HEK293T (cell line): ENCODE measurements at regions not wholly inside any gene's neighbourhood (a gene's known extent, or its start where the extent isn't known, plus 50 kb on each side); places are given as distances from the start of the nearest gene placed in this dataset.

Experiments
- CTCF ChIA-PET: fragments of 350-600 bp; formaldehyde crosslinking; extraction: SDS; loops from one replicate; lab custom pipeline; 2021; ENCODE audit warnings: antibody characterized with exemption, inconsistent platforms; lab: Yijun Ruan, JAX
- POLR2A ChIA-PET: fragments of 350-600 bp; formaldehyde crosslinking; extraction: SDS; loops from one replicate; lab custom pipeline; 2020; ENCODE audit warnings: antibody characterized with exemption, inconsistent platforms; lab: Yijun Ruan, JAX
- DNase-seq: peaks from one replicate; pipeline ENCODE4 v3.0.0; 2012; ENCODE audit warnings: mixed read lengths; ENCODE audit errors: extremely low spot score
- ARNT ChIP-seq: fragments of 450-650 bp; IDR thresholded peaks from 2 replicates; pipeline ENCODE4 v1.6.1; 2017; ENCODE audit warnings: mild to moderate bottlenecking
- BHLHE40 ChIP-seq: fragments of 450-650 bp; IDR thresholded peaks from 2 replicates; pipeline ENCODE4 v1.6.1; 2016; ENCODE audit warnings: mild to moderate bottlenecking, moderate library complexity, borderline replicate concordance
- CTBP1 ChIP-seq: fragments of 450-650 bp; IDR thresholded peaks from 2 replicates; pipeline ENCODE4 v1.6.1; 2016; ENCODE audit warnings: borderline replicate concordance
- ELF4 ChIP-seq: fragments of 450-650 bp; IDR thresholded peaks from 2 replicates; pipeline ENCODE4 v1.6.1; 2017; ENCODE audit warnings: antibody characterized with exemption
- FOXA1 ChIP-seq: fragments of 450-650 bp; IDR thresholded peaks from 2 replicates; pipeline ENCODE4 v1.6.1; 2016; ENCODE audit warnings: mild to moderate bottlenecking
- FOXK2 ChIP-seq: fragments of 450-650 bp; IDR thresholded peaks from 2 replicates; pipeline ENCODE4 v1.6.1; 2016; ENCODE audit warnings: mild to moderate bottlenecking
- FOXM1 ChIP-seq: fragments of 450-650 bp; IDR thresholded peaks from 2 replicates; pipeline ENCODE4 v1.6.1; 2017; ENCODE audit warnings: mild to moderate bottlenecking, borderline replicate concordance
- HDGF ChIP-seq: fragments of 450-650 bp; IDR thresholded peaks from 2 replicates; pipeline ENCODE4 v1.6.1; 2017; ENCODE audit warnings: antibody characterized with exemption, borderline replicate concordance
- L3MBTL2 ChIP-seq: fragments of 450-650 bp; conservative IDR thresholded peaks from 2 replicates; pipeline ENCODE4 v1.6.1; 2016; ENCODE audit warnings: mild to moderate bottlenecking
- LEF1 ChIP-seq: fragments of 450-650 bp; IDR thresholded peaks from 2 replicates; pipeline ENCODE4 v1.6.1; 2017; ENCODE audit warnings: mild to moderate bottlenecking, borderline replicate concordance
- NFRKB ChIP-seq: fragments of 450-650 bp; IDR thresholded peaks from 2 replicates; pipeline ENCODE4 v1.6.1; 2016; ENCODE audit warnings: mild to moderate bottlenecking, moderate library complexity
- SP1 ChIP-seq: fragments of 450-650 bp; IDR thresholded peaks from 2 replicates; pipeline ENCODE4 v1.6.1; 2017
- SUZ12 ChIP-seq: fragments of 450-650 bp; IDR thresholded peaks from 2 replicates; pipeline ENCODE4 v1.6.1; 2016; ENCODE audit warnings: mild to moderate bottlenecking
- TARDBP ChIP-seq: fragments of 450-650 bp; IDR thresholded peaks from 2 replicates; pipeline ENCODE4 v1.6.1; 2016
- ZNF384 ChIP-seq: fragments of 450-650 bp; IDR thresholded peaks from 2 replicates; pipeline ENCODE4 v1.6.1; 2016
- TF ChIP-seq, protein P1 (sequence below): fragments of 450-650 bp; IDR thresholded peaks from 2 replicates; pipeline ENCODE4 v1.6.1; 2016

DNA sequence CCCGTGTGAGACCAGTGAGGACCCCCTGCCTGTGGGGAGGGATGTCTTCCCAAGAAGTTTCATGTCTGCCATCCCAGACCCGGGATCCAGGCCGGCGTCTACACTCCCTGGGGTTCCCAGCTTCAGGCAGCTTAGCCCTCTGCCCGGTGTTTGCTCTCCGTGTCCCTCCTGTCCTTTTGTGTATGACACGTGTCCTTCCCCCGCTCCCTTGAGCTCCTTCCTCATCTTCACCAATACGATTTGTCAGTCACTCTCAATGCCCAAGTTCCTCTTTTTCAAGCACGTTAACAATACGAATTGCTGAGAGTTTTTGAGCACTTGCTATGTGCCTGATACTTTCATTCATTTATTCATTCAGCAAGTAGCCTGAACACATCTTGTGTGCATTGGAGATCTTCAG lies 115.6 kb upstream of the PTPN1 start:
- POLR2A ChIA-PET = no interaction called here
- TF ChIP-seq FOXA1 (no peak), ELF4 (no peak), ARNT (no peak), LEF1 (no peak), SUZ12 (no peak), FOXK2 (no peak), HDGF (no peak), NFRKB (no peak), SP1 (no peak)
- TF ChIP-seq, protein P1, sequence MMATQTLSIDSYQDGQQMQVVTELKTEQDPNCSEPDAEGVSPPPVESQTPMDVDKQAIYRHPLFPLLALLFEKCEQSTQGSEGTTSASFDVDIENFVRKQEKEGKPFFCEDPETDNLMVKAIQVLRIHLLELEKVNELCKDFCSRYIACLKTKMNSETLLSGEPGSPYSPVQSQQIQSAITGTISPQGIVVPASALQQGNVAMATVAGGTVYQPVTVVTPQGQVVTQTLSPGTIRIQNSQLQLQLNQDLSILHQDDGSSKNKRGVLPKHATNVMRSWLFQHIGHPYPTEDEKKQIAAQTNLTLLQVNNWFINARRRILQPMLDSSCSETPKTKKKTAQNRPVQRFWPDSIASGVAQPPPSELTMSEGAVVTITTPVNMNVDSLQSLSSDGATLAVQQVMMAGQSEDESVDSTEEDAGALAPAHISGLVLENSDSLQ = no peak
- DNase-seq = no peak
- CTCF ChIA-PET = interaction anchor here (0.6 kb wide), 1 partner anchor 274 kb away, joined by 4 read pairs; no protein-coding TSS in a partner anchor

DNA sequence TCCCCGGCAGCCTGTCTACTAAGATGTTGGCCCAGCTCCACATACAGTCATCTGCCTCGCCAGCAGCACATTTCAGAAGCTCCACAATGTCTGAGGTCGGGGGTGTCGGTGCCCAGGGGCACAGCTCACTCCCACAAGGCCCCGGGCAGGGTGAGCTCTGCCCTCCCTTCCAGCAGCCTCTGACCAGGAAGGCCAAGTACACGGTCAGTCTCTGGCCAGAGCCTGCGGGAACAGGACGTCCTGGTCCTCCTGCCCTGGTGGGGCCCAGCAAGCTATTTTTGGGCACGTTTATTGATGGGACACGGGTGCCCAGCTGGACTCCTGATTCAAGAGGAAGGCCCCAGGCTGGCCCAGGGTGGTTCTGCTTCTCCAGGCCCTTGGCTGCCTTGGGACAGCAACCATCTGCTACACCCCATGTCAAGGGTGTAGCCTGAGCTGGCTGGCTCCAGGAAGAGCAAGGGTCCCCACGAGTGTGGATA lies 114.9 kb upstream of the PTPN1 start:
- POLR2A ChIA-PET = no interaction called here
- no peak for DNase-seq
- TF ChIP-seq ARNT (no peak), ELF4 (no peak), BHLHE40 (no peak), CTBP1 (no peak), FOXM1 (no peak), L3MBTL2 (no peak), LEF1 (no peak), HDGF (no peak), SUZ12 (no peak), ZNF384 (no peak), FOXK2 (no peak)
- TF ChIP-seq, protein P1 = no peak
- CTCF ChIA-PET = interaction anchor here (0.6 kb wide), 1 partner anchor 275 kb away, joined by 4 read pairs; no protein-coding TSS in a partner anchor

DNA sequence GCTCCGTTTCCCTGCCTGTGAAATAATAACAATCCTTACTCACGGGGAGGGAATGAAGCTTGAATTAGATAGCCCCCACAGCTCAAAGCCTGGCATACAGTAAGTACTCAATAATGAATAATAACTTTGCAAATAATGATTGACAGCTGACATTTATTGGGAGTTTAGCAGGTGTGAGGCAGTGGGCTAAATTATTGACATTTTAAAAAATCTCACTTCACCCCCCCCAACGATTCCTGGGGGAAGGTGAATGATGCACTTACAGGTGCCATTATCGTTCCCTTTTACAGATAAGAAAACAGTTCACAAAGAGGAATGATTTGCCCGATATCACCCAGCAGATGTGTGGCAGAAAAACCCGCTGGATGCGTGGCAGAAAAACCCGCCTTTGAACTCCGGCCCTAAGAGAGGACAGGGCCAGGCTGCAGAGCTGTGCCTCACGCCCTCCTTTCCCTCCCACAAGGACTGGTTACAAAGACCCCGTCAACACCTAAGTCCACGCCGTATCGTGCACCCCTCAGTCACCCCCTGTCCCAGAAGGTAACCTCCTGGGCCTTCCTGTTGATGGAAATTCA lies 114.2 kb upstream of the PTPN1 start:
- POLR2A ChIA-PET = no interaction called here
- DNase-seq = no peak
- no peak for TF ChIP-seq ELF4
- TF ChIP-seq, protein P1 = peak; percentile 67; the same call in 1 of the 2 replicates
- CTCF ChIA-PET = no interaction called here

DNA sequence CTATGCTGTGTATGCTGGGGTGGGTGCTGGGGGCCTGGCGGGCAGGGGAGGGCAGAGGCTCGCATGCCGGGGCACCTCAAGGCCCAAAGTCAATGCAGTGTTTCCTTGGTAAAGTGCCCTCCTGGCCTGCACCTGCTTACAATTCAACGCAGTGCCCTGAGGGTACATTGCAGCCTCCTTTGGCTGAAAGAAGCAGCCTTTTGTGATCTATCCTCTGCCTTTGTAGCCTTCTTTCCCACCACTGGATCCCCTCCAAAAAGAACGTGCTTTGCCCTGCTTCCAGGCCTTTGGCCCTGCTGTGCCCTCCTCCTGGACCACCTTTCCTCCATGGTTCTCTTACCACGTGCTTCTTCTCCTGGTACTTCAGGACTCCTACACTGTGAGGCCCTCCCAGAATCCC lies 113.6 kb upstream of the PTPN1 start:
- CTCF ChIA-PET = no interaction called here
- TF ChIP-seq SUZ12 (no peak), TARDBP (no peak), FOXA1 (no peak), ARNT (no peak)
- POLR2A ChIA-PET = no interaction called here
- no peak for DNase-seq

DNA sequence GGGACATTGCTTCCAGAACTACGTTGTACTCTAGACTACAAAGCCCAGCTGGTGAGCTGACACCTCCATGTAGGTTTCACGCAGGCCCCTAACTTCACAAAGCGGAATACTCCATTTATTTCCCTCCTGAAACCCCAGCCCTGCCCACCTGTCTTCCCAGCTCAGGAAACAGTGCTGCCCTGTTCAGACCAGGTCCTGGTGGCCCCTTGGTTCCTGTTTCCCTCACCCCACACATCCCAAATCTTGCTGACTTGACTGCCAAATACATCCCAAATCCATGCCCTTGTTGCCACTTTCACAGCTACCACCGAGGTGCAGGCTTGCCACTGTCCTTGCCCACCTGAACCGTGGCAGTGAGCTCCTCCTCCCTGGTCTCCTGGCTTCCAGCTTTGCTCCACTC lies 113.1 kb upstream of the PTPN1 start:
- ChIA-PET CTCF (no interaction called here), POLR2A (no interaction called here)
- no peak for TF ChIP-seq ARNT
- TF ChIP-seq ZNF384 = no peak
- TF ChIP-seq SUZ12 = no peak
- TF ChIP-seq SP1 = no peak
- DNase-seq = no peak

DNA sequence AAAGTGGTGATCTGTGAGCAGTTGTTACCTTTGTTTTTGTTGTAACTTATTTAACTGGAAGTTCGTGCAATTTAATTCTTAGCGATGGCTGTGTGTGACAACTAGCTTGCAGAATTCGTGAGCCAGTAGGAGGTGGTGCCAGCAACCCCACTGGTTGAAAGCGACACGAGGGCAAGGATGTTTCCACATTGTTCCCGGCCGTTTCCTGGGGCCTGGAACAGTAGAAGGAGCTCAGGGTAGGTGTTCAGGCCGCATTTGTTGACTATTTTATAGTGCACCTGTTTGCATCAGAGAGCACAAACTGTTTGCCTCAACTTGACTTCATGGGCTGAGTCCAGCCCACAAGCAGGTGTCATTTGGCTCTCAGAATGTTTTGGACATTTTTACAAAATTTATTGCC lies 112.1 kb upstream of the PTPN1 start:
- DNase-seq = no peak
- TF ChIP-seq ARNT = no peak
- no peak for TF ChIP-seq SUZ12
- no peak for TF ChIP-seq FOXM1
- no peak for TF ChIP-seq TARDBP
- no peak for TF ChIP-seq HDGF
- TF ChIP-seq ELF4 = no peak
- no peak for TF ChIP-seq CTBP1
- TF ChIP-seq FOXA1 = no peak
- no peak for TF ChIP-seq SP1
- TF ChIP-seq, protein P1 = no peak
- TF ChIP-seq L3MBTL2 = no peak
- POLR2A ChIA-PET = no interaction called here
- CTCF ChIA-PET = no interaction called here

DNA sequence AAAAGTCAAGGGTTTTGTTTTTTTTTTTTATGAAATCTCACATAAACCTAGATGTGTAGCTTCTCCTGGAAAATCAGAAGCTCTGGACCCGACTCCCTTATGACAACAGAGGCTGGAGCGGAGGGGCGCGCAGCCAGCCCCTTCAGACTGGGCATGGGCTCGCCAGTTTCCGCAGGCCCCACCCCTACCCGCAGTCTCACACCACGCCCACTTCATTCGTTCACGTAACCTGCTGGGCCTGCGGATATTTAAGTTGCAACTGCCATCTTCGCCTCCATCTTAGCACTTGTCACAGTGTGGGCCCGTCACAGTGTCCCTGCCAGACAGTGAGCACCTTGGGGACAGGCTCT lies 111.7 kb upstream of the PTPN1 start:
- TF ChIP-seq LEF1 (no peak), BHLHE40 (no peak), CTBP1 (no peak), ZNF384 (no peak), NFRKB (no peak), HDGF (no peak), SP1 (no peak), ARNT (no peak), SUZ12 (no peak), L3MBTL2 (no peak), ELF4 (no peak), FOXM1 (no peak), TARDBP (no peak), FOXA1 (no peak), FOXK2 (no peak)
- TF ChIP-seq, protein P1 = no peak
- POLR2A ChIA-PET = no interaction called here
- DNase-seq = no peak
- CTCF ChIA-PET = no interaction called here
